OCI-LY7 (cell line): ENCODE measurements at regions not wholly inside any gene's neighbourhood (a gene's known extent, or its start where the extent isn't known, plus 50 kb on each side); places are given as distances from the start of the nearest gene placed in this dataset.

Experiments used
- CTCF ChIP-seq: fragments of 200-600 bp; sonication (generic); conservative IDR thresholded peaks from 2 replicates; pipeline ENCODE4 v1.5.1; 2014; ENCODE audit warnings: mild to moderate bottlenecking, antibody characterized with exemption, low read length, moderate library complexity, mixed read lengths
- EZH2phosphoT487 ChIP-seq: fragments of 200-600 bp; sonication (generic); IDR thresholded peaks from 2 replicates; pipeline ENCODE4 v1.6.1; 2018; ENCODE audit warnings: low read depth, borderline replicate concordance, mild to moderate bottlenecking, mixed run types, antibody characterized with exemption, low read length, moderate library complexity, mixed read lengths

- no peak for TF ChIP-seq CTCF
- TF ChIP-seq EZH2phosphoT487 = no peak
Measured at GRCh38 chr5:51958473-51958872, 575.2 kb downstream of the ISL1 start.
